HG03520 (cell line): ENCODE measurements at regions not wholly inside any gene's neighbourhood (a gene's known extent, or its start where the extent isn't known, plus 50 kb on each side); places are given as distances from the start of the nearest gene placed in this dataset.
"Not testable (repeated sequence)": the region's sequence is repeated elsewhere in the genome, so short reads cannot be mapped to it uniquely, and the experiment has no call there.

Experiments
- ATAC-seq: cut with Tn5 transposase; IDR thresholded peaks from one replicate; pipeline ENCODE4 v1.9.1; 2021; ENCODE audit warnings: mild to moderate bottlenecking, moderate library complexity; ENCODE audit not compliant: unreplicated experiment

DNA sequence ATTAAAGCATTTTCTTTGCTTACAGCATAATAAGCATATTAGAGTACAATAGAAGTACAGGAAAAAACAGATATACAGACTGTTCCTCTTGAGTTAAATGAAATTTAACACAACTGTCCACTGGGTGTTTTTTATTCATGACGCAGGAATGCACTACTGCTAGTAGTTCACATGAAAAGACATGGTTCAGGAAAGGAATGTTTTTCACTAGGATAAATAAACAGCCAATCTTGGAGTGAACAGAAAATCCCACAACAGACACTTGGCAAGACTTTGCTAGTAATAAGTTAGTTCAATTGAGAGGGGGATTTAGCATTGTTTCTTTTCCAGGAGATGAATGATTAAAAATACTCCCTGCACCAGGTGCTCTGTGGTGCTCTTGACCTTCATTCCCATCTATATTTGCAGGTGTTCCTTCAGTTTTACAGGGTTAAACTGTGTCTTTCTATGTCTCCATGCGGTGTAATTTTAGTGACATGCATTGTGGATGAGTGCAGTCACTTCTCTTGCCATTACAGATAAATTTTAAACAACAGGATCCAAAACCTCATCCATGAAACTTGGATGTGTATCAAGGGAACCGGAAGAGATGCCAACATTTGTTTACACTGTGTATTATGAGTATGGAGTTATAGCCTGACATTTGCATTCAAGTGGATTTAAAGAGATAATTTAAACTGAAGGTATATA lies 796.6 kb downstream of the DSC3 start:
- ATAC-seq: no peak

- no peak for ATAC-seq
Measured at GRCh38 chr18:30234755-30235154, 807.8 kb downstream of the DSC3 start.

DNA sequence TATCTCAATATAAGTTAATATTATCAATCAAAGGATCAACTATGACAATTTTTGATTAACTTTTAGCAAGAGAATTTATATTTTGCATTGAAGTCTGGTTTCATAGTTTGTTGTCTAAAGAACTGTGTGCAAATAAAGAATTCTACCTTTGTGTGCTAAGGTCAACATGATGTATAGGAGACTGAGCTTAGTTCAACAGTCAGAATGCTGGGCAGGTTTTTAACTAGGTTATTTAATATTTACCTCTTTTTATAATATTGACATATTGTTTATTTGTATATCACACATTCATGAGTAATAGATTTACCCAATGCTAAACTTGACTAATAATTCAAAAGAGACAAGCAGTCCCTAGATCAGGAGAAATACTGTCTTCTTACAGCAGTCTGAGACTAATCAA lies 831.4 kb downstream of the DSC3 start:
- no peak for ATAC-seq

DNA sequence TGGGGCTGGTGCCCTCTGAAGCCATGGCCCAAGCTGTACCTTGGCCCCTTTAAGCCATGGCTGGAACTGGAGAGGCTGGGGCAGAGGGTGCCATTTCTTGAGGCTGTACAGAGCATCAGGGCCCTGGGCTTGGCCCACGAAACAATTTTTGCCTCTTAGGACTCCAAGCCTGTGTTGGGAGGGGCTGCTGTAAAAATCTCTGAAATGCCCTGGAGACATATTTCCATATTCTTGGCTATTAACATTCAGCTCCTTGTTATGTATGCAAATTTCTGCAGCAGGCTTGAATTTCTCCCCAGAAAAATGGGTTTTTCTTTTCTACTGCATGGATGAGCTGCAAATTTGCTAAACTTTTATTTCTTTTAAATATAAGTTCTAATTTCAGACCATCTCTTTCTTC lies 834.0 kb downstream of the DSC3 start:
- no peak for ATAC-seq

GRCh38 chr18:30192216-30192615 lies 850.3 kb downstream of the DSC3 start:
- ATAC-seq: no peak

- ATAC-seq: no peak
Measured at GRCh38 chr18:30186245-30186644, 856.3 kb downstream of the DSC3 start.

DNA sequence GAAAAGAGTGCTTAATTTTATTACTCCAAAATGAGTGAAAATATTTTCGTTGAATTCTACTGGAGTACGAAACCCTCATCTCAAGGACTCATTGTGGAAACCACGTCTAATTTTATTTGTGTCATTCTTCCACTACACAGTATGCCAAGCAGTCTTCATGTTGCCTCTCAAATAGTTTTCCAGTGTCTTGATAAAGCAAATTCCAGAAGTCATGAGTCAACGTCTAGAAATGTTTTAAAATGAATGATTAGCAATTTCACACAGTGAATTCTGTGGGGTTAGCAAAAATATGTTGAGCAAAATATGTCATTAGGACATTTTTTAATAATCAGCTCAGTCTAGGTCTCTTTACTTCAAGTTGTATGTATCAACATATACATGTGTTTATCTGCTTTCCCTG lies 865.5 kb downstream of the DSC3 start:
- ATAC-seq: no peak

DNA sequence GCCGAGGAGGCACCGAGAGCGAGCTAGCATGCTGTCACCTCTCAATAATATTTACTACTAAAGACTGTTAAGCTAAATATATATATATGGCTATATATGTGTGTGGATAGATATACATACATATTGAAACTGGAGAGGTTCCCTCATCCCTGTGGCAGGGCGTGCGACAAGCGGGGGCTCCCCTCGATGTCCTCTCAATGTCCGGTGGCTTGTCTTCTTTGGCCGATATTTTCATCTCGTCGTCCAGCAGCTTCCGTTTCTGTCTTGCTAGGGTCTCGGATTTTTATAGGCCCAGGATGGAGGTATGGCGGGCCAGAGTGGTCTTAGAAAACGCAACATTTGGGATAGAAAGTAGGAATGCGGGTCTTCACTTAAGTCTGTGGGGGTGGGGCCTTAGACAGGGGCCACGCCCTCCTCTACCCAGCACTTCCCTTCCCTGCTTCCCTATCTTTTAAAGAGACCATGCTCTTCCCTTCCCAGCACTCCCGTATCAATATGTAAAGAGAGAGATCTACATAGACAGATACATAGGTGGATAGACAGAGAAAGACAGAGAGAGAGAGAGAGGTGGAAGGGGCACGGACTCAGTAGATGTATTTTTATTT lies 866.8 kb downstream of the DSC3 start:
- ATAC-seq: no peak

- no peak for ATAC-seq
Measured at GRCh38 chr18:30175061-30175574, 867.4 kb downstream of the DSC3 start.

- no peak for ATAC-seq
Measured at GRCh38 chr18:30163573-30163972, 879.0 kb downstream of the DSC3 start.

DNA sequence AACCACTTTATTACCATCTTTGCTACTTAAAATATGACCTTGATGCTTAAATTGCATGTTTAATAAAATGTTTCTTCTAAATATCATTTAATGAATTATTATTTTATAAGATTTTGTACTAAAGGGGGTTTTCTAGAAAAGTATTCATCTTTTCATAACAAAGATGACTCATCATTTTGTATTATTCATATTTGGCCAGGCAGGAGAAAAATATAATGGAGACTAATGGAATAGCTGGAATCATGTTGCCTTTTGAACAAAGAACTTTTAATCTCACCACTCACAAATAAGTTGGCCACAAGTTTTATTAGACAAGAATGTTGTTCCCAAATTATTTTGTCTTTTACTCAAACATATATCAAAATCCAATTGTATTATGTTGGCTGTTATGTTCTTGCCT lies 882.4 kb downstream of the DSC3 start:
- no peak for ATAC-seq

DNA sequence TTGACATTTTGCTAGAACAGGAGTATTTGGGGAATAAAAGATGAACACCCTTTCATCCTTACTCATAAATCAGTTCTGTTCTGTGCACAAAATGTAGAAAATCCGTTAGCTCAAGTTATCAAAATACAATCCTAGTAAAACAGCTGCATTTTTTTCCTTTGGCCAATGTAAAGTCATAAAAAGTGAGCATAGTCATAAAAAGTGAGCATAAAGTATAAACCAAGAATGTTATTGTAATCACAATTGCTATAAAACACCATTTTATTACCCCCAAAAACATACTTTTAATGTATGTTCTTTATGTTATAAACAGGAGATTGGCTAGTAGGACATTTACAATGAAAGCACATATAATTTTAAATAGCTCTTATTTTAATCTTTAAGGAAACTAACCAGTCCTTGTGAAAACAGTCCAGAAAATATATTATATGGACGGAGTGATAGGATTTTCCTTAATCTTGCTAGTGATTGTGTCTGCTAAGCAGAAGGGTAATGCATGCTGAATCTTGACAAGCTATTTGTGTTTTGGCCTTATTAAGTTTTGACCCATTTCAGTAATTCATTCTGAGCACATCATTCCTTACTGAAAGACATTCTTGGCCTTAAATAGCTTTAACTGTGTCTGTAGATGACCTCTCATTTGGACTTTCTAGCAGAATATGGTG lies 891.8 kb downstream of the DSC3 start:
- no peak for ATAC-seq

DNA sequence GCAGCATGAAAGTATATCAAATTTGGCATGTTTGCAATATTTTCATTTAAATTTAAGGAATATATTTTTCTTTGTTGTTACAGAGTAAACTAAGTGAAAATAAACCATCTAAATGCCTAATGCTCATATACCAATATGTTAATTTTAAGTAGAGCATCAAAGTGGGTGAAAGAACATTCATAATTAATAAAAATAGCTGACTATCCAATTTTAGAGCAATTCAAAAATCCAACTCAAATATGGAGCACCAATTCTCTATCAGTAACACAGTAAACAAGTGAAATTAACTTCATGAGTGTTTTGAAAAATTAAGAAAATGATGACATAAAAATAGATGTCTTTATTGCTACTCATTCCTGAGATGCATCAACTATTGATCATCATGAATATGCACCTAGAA lies 893.0 kb downstream of the DSC3 start:
- ATAC-seq: no peak

GRCh38 chr18:30142870-30143269 lies 899.7 kb downstream of the DSC3 start:
- ATAC-seq: no peak

DNA sequence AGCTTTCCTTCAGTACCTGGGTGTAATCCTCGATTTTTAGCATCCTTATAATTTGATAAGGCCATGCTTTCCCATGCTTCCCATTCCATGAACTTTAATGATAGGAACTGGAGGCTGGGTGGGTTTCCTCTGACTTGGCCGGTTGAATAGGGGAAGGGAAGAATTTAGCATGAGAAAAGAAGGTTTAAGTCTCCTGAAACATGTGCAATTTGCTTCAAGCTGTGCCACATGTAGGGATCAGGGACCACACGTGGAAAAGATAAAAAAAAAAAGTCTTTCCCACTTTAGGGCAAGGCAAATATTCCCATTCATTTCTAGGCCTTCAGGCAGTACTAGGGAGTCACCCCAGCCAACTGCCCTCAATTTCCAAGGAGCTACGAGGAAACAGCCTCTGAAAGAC lies 900.3 kb downstream of the DSC3 start:
- ATAC-seq: no peak

GRCh38 chr18:30141506-30141905 lies 901.0 kb downstream of the DSC3 start:
- ATAC-seq: not testable (repeated sequence)

GRCh38 chr18:30139631-30140287 lies 902.8 kb downstream of the DSC3 start:
- ATAC-seq: no peak

- no peak for ATAC-seq
Measured at GRCh38 chr18:30135938-30136337, 906.6 kb downstream of the DSC3 start.

DNA sequence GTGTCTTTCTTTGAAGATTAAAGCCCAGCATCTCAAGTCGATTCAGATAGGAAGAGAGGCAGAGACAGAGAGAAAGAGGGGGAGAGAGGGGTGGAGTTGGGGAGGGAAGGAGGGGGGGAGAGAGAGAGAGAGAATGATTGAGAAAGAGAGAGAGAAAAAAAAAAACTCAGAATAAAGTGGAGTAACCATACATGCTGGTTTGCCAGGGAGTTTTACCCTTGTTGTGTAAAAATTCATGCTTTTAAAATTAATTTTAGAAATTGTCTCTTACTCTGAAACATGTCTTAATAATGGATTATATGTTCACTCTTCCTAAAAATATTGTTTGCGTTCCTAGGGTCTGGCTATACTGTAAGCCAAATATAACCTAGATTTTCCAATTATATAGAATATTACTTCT lies 908.5 kb downstream of the DSC3 start:
- no peak for ATAC-seq

DNA sequence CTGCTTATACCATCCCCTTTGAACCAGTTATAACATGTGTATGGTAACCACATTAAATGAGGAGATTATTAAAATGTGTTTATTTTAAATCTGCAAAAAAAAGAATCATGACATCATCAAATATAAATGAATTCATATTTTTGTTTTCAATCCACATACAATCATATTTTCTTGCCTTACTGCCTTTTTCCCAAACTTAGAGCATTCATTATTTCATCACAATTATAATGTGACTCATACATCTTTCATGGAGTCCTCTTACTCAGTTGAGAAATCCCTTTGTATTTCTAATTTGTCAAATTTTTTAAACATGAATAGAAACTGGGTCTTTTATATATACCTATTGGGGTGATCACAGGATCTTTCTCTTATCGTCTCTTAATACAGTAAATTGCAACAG lies 909.6 kb downstream of the DSC3 start:
- no peak for ATAC-seq

GRCh38 chr18:30121397-30121796 lies 921.1 kb downstream of the DSC3 start:
- no peak for ATAC-seq

DNA sequence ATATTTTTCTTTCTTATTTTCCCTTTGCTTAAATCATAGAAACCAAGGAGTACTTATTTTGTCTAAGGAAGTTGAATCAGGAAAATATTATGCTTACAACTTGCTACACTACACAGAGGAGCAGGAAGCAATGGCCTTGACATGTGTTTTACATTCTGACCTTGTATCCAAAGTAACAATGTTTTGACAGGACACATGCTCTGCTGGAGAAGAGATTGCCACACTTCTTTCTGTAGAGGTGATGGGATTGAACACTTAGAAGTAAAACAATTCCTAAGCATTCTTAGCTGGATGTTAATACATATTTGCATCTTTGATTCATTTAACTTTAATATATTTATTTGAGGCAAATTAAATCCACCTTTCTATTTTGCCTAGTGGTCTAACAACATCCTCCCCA lies 929.1 kb downstream of the DSC3 start:
- ATAC-seq: no peak
